C4-2B (cell line): ENCODE measurements at regions not wholly inside any gene's neighbourhood (a gene's known extent, or its start where the extent isn't known, plus 50 kb on each side); places are given as distances from the start of the nearest gene placed in this dataset.
"Not testable (repeated sequence)": the region's sequence is repeated elsewhere in the genome, so short reads cannot be mapped to it uniquely, and the experiment has no call there.

Experiments
- H3K27ac ChIP-seq: fragments of 450-650 bp; 2 replicates; pipeline ENCODE4 v1.5.1; 2017
- ZFX ChIP-seq: fragments of 450-650 bp; IDR thresholded peaks from 2 replicates; pipeline ENCODE4 v1.6.1; 2017
- TF ChIP-seq, protein P1 (sequence below): fragments of 450-650 bp; conservative IDR thresholded peaks from 2 replicates; pipeline ENCODE4 v1.5.1; 2017; ENCODE audit warnings: mild to moderate bottlenecking

DNA sequence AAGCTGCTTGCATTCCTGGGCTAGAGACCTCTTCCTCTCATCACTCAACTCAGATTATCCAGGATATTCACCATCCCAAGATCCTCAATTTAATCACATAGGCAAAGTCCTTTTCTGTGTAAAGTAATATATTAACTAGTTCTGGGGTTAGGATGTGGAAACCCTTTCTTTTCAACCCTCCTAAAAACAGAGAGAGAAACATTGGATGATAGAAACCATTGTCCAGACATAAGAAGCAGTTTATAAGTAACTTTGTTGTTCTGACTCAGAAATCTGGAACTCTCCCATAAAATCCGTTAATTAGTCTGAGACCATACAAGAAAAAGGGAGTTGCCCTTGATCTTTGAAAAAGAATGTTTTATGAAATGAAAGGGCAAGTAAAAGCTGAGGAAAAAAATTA lies 817.1 kb upstream of the CDH9 start:
- TF ChIP-seq, protein P1, sequence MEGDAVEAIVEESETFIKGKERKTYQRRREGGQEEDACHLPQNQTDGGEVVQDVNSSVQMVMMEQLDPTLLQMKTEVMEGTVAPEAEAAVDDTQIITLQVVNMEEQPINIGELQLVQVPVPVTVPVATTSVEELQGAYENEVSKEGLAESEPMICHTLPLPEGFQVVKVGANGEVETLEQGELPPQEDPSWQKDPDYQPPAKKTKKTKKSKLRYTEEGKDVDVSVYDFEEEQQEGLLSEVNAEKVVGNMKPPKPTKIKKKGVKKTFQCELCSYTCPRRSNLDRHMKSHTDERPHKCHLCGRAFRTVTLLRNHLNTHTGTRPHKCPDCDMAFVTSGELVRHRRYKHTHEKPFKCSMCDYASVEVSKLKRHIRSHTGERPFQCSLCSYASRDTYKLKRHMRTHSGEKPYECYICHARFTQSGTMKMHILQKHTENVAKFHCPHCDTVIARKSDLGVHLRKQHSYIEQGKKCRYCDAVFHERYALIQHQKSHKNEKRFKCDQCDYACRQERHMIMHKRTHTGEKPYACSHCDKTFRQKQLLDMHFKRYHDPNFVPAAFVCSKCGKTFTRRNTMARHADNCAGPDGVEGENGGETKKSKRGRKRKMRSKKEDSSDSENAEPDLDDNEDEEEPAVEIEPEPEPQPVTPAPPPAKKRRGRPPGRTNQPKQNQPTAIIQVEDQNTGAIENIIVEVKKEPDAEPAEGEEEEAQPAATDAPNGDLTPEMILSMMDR = no peak
- no peak for TF ChIP-seq ZFX
- no peak overlapping the region for H3K27ac ChIP-seq

DNA sequence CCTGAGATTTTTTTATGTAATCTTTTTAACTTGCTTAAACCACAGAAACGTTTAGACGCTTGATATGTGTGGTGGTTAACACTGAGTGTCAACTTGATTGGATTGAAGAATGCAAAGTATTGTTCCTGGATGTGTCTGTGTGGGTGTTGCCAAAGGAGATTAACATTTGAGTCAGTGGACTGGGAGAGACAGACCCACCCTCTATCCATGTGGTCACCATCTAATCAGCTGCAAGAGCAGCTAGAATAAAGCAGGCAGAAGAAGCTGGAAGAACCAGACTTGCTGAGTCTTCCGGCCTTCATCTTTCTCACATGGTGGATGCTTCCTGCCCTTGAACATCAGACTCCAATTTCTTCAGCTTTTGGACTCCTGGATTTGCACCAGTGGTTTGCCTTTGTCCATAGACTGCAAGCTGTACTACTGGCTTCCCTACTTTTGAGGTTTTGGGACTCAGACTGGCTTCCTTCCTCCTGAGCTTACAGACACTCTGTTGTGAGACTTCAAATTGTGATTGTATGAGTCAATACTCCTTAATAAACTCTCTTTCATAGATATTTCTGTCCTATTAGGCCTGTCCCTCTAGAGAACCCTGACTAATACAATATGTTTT lies 816.0 kb upstream of the CDH9 start:
- H3K27ac ChIP-seq = no peak overlapping the region
- TF ChIP-seq ZFX = no peak
- TF ChIP-seq, protein P1 = no peak

DNA sequence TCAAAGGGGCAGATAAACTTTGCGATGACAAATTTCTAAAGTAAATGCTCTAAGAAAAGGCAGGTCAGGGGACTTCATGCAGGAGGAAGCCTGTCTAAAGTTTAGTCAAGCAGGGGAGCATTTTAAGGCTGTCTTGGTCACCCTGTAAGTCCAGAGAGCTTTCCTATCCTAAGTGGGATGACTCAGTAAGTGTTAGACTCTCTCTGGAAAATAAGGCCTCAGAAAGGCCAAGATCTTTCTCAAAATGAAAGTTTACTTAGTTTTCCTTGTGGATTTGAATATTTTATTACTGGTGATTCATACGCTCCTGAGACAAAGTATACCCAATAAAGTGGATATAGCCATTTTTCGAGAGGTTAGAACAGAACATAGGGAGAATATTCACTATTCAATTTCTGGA lies 806.9 kb upstream of the CDH9 start:
- no peak for TF ChIP-seq ZFX
- TF ChIP-seq, protein P1 = no peak

DNA sequence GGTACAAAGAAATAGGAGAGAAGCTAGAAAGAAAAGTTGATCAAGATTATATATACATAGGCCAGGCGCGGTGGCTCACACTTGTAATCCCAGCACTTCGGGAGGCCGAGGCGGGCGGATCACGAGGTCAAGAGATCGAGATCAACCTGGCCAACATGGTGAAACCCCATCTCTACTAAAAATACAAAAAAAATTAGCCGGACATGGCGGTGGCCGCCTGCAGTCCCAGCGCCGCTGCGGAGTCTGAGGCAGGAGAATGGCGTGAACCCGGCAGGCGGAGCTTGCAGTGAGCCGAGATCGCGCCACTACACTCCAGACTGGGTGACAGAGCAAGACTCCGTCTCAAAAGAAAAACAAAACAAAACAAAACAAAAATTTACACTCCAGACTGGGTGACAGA lies 798.3 kb upstream of the CDH9 start:
- not testable (repeated sequence) for H3K27ac ChIP-seq

More for the DNA sequence above, 806.9 kb upstream of the CDH9 start:
- H3K27ac ChIP-seq = no peak overlapping the region

DNA sequence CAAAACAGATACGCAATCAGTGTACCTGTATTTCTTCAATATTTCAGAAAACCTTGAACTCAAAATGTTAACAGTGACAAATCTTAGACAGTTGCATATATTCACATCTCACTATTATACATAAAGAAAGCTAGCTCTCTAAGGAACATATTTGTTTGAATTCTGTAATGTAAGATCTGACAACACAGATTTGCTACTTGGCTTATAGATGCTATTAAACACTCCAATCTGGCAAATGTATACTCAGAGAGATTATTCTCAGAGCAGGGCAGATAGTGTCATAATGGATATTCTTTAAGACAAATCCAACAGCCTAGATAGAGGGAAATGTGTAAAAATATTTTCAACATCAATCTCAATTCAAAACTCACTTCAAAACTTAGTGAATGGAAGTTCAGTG lies 794.5 kb upstream of the CDH9 start:
- TF ChIP-seq, protein P1 = no peak
- no peak for TF ChIP-seq ZFX

DNA sequence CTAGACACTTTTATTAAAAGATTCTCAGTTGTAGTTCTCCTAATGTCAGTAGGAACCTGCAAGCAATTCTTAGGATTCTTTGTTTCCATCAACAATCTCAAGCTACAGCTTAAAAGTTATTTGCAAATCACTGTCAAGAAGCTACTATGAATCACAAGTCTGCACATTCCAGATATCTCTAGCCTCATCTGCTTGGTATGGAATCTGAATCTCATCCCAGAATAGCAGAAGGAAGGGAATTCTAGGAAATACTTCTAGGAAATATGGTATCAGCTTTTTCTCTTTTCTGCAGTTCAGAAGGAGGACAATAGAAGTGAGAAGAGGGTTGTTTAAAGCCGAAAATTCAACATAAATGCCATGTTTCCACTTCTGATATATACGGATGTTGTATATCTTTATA lies 792.2 kb upstream of the CDH9 start:
- H3K27ac ChIP-seq = no peak overlapping the region
- TF ChIP-seq, protein P1 = no peak
- TF ChIP-seq ZFX = no peak

More for the DNA sequence above, 794.5 kb upstream of the CDH9 start:
- H3K27ac ChIP-seq = no peak overlapping the region

DNA sequence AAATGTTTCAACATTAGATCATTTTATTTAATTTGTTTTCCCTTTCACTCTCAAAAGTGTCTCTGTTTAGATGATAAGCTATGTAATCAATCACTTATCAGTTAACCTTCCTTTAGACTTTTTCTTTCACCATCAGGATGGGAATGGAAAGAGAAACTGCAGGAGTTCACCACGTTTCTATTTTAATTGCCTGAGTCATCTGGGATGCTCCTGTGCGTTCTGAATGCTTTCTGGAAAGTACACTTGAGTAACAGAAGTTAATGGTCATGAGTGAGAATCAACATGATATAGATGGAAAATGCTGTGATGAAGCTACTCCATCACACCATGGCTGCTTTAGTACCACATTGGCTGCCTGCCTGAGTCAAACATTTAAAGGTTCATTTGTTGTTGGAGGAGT lies 783.3 kb upstream of the CDH9 start:
- H3K27ac ChIP-seq = no peak overlapping the region
- TF ChIP-seq, protein P1 = no peak
- TF ChIP-seq ZFX = no peak

DNA sequence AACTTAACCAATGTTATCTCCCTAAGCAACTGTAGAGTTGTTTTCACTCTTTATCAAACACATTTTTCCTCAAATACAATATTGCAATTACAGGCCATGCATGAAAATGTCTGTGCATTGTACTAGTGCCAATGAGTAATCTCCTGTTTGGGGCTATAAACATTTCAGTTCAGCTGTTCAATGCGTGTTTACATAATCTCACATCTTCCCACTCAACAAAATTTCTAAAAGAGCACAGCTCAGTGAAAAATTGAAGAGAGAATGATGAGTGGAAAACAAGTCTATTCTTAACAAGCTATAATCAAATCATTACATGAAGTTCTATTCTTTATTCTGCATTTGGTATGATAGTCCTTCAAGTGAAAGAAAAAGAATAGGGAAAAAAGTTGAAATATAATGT lies 780.5 kb upstream of the CDH9 start:
- TF ChIP-seq, protein P1 = no peak
- no peak for TF ChIP-seq ZFX
- H3K27ac ChIP-seq = no peak overlapping the region
